A673 (cell line): ENCODE measurements at regions not wholly inside any gene's neighbourhood (a gene's known extent, or its start where the extent isn't known, plus 50 kb on each side); places are given as distances from the start of the nearest gene placed in this dataset.

Source experiments
- BruUV-seq: library from RNA; stranded (reverse); fragments of 400-500 nt; replicated peaks from 2 replicates; lab custom pipeline; 2021; lab: Mats Ljungman, UMichigan
- CTCF ChIA-PET: fragments of 300-600 bp; sonication (Branson Sonifier 250); formaldehyde crosslinking; loops from one replicate; lab custom pipeline; 2022; ENCODE audit warnings: antibody characterized with exemption; lab: Charles Lee
- POLR2A ChIA-PET: fragments of 300-600 bp; sonication (Branson Sonifier 250); formaldehyde crosslinking; loops from one replicate; lab custom pipeline; 2022; ENCODE audit warnings: antibody characterized with exemption; ENCODE audit not compliant: low non-redundant PET; lab: Charles Lee
- DNase-seq: peaks from one replicate; pipeline ENCODE4 v3.0.0-alpha.2; 2015; ENCODE audit warnings: low spot score
- H3K27ac ChIP-seq: fragments of 200-600 bp; sonication (generic); 2 replicates; pipeline ENCODE4 v1.5.1; 2016; ENCODE audit warnings: mixed run types, low read depth, mild to moderate bottlenecking, mixed read lengths, antibody characterized with exemption, low read length; ENCODE audit not compliant: poor library complexity, severe bottlenecking
- H3K27me3 ChIP-seq: fragments of 200-600 bp; sonication (generic); replicated peaks from 2 replicates; pipeline ENCODE4 v1.6.1; 2017; ENCODE audit warnings: mixed run types, low read depth, mild to moderate bottlenecking, mixed read lengths, antibody characterized with exemption, low read length; ENCODE audit not compliant: insufficient read depth, poor library complexity
- H3K36me3 ChIP-seq: fragments of 200-600 bp; sonication (generic); 2 replicates; pipeline ENCODE4 v1.6.1; 2016; ENCODE audit warnings: mixed run types, mild to moderate bottlenecking, mixed read lengths, antibody characterized with exemption, low read length; ENCODE audit not compliant: insufficient read depth, poor library complexity, severe bottlenecking
- H3K4me1 ChIP-seq: fragments of 200-600 bp; sonication (generic); 2 replicates; pipeline ENCODE4 v1.6.1; 2017; ENCODE audit warnings: mixed run types, mild to moderate bottlenecking, mixed read lengths, antibody characterized with exemption, low read length; ENCODE audit not compliant: insufficient read depth, poor library complexity, severe bottlenecking
- H3K4me3 ChIP-seq: fragments of 200-600 bp; sonication (generic); 2 replicates; pipeline ENCODE4 v1.5.1; 2016; ENCODE audit warnings: low read depth, mixed run types, mild to moderate bottlenecking, mixed read lengths, low read length; ENCODE audit not compliant: poor library complexity, severe bottlenecking
- H3K9me3 ChIP-seq: fragments of 200-600 bp; sonication (generic); 2 replicates; pipeline ENCODE4 v1.6.1; 2016; ENCODE audit warnings: mixed run types, low read depth, mild to moderate bottlenecking, mixed read lengths, antibody characterized with exemption, low read length; ENCODE audit not compliant: poor library complexity, severe bottlenecking
- CTCF ChIP-seq: fragments of 300-800, 200-600 bp; sonication (generic); conservative IDR thresholded peaks from 2 replicates; pipeline ENCODE4 v1.5.1; 2017; ENCODE audit warnings: low read depth, mild to moderate bottlenecking, antibody characterized with exemption, low read length, moderate library complexity, mixed read lengths
- EZH2 ChIP-seq: fragments of 200-600 bp; sonication (generic); IDR thresholded peaks from 2 replicates; pipeline ENCODE4 v1.6.1; 2017; ENCODE audit warnings: borderline replicate concordance, low read depth, mild to moderate bottlenecking, mixed read lengths, antibody characterized with exemption, low read length; ENCODE audit not compliant: poor library complexity, severe bottlenecking
- intact Hi-C: fragments of 100-400 bp; cut with micrococcal nuclease; formaldehyde crosslinking; loops from one replicate; pipeline ENCODE4 v1.10.0; 2022; ENCODE audit not compliant: unreplicated experiment

- ChIA-PET CTCF (no interaction called here), POLR2A (no interaction called here)
- H3K4me1 ChIP-seq, result no peaks in the 10 kb centered on the region
- BruUV-seq, result no TSS peak
- DNase-seq, result no peak
- intact Hi-C loops, result no loop called here
- no peaks in the 10 kb centered on the region for H3K36me3 ChIP-seq
- no peaks in the 10 kb centered on the region for H3K27me3 ChIP-seq
- no peaks in the 10 kb centered on the region for H3K9me3 ChIP-seq
- H3K4me3 ChIP-seq, result no peak overlapping the region
- TF ChIP-seq CTCF (no peak), EZH2 (no peak)
- no peak overlapping the region for H3K27ac ChIP-seq
These were observed 125.6 kb upstream of the CDK6 start for GRCh38 chr7:92961961-92962360.

- CTCF ChIA-PET, result no interaction called here
These were observed 120.2 kb upstream of the CDK6 start for GRCh38 chr7:92956575-92956974.

GRCh38 chr7:92955081-92955480 lies 118.7 kb upstream of the CDK6 start:
- DNase-seq, result no peak
- H3K9me3 ChIP-seq, result no peaks in the 10 kb centered on the region
- H3K27me3 ChIP-seq, result no peaks in the 10 kb centered on the region
- no TSS peak for BruUV-seq
- no peak for TF ChIP-seq EZH2
- TF ChIP-seq CTCF, result no peak
- H3K4me3 ChIP-seq, result no peak overlapping the region
- ChIA-PET CTCF (no interaction called here), POLR2A (interaction anchor here (0.5 kb wide), 1 partner anchor 21 kb away, joined by 3 read pairs; no protein-coding TSS in a partner anchor)
- no peaks in the 10 kb centered on the region for H3K36me3 ChIP-seq
- no peak overlapping the region for H3K27ac ChIP-seq
- no peaks in the 10 kb centered on the region for H3K4me1 ChIP-seq
- intact Hi-C loops, result no loop called here

More at GRCh38 chr7:92956575-92956974, 120.2 kb upstream of the CDK6 start:
- no TSS peak for BruUV-seq
- TF ChIP-seq EZH2, result no peak
- TF ChIP-seq CTCF, result no peak
- intact Hi-C loops, result no loop called here
- DNase-seq, result no peak
- Histone ChIP-seq H3K27ac (no peak overlapping the region), H3K27me3 (no peaks in the 10 kb centered on the region), H3K4me3 (no peak overlapping the region), H3K36me3 (no peaks in the 10 kb centered on the region), H3K4me1 (no peaks in the 10 kb centered on the region), H3K9me3 (no peaks in the 10 kb centered on the region)
- POLR2A ChIA-PET, result no interaction called here
